ENCODE measurements at regions not wholly inside any gene's neighbourhood (a gene's known extent, or its start where the extent isn't known, plus 50 kb on each side); places are given as distances from the start of the nearest gene placed in this dataset.

DNA sequence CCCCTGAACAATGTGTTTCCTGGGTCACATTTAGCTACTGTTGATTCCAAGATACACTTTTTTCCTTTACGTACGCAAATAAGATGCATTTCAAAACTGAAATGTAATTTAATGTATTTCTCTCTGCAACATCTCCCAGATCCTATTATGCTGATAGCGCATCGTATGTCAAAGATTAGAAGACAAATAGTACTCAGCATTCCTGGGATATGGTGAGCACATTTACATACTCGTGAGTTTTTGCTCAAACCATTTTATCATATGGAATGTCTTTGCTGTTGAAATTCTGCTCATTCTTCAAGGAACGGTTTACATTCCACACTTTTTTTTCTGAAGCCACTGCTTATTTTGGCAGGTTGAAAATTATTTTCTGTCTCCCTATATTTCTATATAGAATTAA, 221.4 kb downstream of the OXSM start:
- no peak for TF ChIP-seq ZFP3 (CRISPR knock-in tag; IDR thresholded peaks at IDR 0.05)
- no peak for TF ChIP-seq CSRNP3 (CRISPR knock-in tag; IDR thresholded peaks at IDR 0.05)
- TF ChIP-seq SNAI2 (CRISPR knock-in tag; IDR thresholded peaks at IDR 0.05) = no peak
- TF ChIP-seq, protein P1, sequence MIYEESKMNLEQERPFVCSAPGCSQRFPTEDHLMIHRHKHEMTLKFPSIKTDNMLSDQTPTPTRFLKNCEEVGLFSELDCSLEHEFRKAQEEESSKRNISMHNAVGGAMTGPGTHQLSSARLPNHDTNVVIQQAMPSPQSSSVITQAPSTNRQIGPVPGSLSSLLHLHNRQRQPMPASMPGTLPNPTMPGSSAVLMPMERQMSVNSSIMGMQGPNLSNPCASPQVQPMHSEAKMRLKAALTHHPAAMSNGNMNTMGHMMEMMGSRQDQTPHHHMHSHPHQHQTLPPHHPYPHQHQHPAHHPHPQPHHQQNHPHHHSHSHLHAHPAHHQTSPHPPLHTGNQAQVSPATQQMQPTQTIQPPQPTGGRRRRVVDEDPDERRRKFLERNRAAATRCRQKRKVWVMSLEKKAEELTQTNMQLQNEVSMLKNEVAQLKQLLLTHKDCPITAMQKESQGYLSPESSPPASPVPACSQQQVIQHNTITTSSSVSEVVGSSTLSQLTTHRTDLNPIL (CRISPR knock-in tag; IDR thresholded peaks at IDR 0.05; ENCODE audit: low read depth) = no peak
- no peak for TF ChIP-seq ISL1 (CRISPR knock-in tag; IDR thresholded peaks at IDR 0.05)
- TF ChIP-seq ESRRG (CRISPR knock-in tag; IDR thresholded peaks at IDR 0.05) = no peak
- TF ChIP-seq PATZ1 (CRISPR knock-in tag; IDR thresholded peaks at IDR 0.05; ENCODE audit: borderline replicate concordance) = no peak
- no peak for TF ChIP-seq ZC3H10 (CRISPR knock-in tag; IDR thresholded peaks at IDR 0.05)
- TF ChIP-seq GLIS3 (CRISPR knock-in tag; IDR thresholded peaks at IDR 0.05) = no peak
- no peak for TF ChIP-seq ZNF565 (CRISPR knock-in tag; conservative IDR thresholded peaks at IDR 0.05; ENCODE audit: low read depth)
- TF ChIP-seq, protein P2, sequence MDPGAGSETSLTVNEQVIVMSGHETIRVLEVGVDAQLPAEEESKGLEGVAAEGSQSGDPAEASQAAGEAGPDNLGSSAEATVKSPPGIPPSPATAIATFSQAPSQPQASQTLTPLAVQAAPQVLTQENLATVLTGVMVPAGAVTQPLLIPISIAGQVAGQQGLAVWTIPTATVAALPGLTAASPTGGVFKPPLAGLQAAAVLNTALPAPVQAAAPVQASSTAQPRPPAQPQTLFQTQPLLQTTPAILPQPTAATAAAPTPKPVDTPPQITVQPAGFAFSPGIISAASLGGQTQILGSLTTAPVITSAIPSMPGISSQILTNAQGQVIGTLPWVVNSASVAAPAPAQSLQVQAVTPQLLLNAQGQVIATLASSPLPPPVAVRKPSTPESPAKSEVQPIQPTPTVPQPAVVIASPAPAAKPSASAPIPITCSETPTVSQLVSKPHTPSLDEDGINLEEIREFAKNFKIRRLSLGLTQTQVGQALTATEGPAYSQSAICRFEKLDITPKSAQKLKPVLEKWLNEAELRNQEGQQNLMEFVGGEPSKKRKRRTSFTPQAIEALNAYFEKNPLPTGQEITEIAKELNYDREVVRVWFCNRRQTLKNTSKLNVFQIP (CRISPR knock-in tag; IDR thresholded peaks at IDR 0.05; ENCODE audit: borderline replicate concordance, low read depth) = no peak
- no peak for TF ChIP-seq TOX (CRISPR knock-in tag; IDR thresholded peaks at IDR 0.05; ENCODE audit: borderline replicate concordance)
- TF ChIP-seq CSDC2 (CRISPR knock-in tag; IDR thresholded peaks at IDR 0.05) = no peak
- TF ChIP-seq RARB (CRISPR knock-in tag; IDR thresholded peaks at IDR 0.05) = no peak
- ATAC-seq = no peak

GRCh38 chr3:26012241-26012745, 222.4 kb downstream of the OXSM start:
- TF ChIP-seq, protein P2 (CRISPR knock-in tag; IDR thresholded peaks at IDR 0.05; ENCODE audit: borderline replicate concordance, low read depth) = no peak
- TF ChIP-seq ESRRG (CRISPR knock-in tag; IDR thresholded peaks at IDR 0.05) (no peak), ZC3H10 (CRISPR knock-in tag; IDR thresholded peaks at IDR 0.05) (no peak), ZNF70 (CRISPR knock-in tag; IDR thresholded peaks at IDR 0.05) (no peak), CSRNP3 (CRISPR knock-in tag; IDR thresholded peaks at IDR 0.05) (no peak), RARB (CRISPR knock-in tag; IDR thresholded peaks at IDR 0.05) (no peak), ARNTL (CRISPR knock-in tag; IDR thresholded peaks at IDR 0.05; ENCODE audit: borderline replicate concordance, low read depth) (no peak), ZFP30 (CRISPR knock-in tag; IDR thresholded peaks at IDR 0.05) (no peak)
- TF ChIP-seq, protein P1 (CRISPR knock-in tag; IDR thresholded peaks at IDR 0.05; ENCODE audit: low read depth) = no peak
- no peak for ATAC-seq

GRCh38 chr3:26015752-26016151, 225.9 kb downstream of the OXSM start:
- no peak for ATAC-seq
- TF ChIP-seq GLIS3 (CRISPR knock-in tag; IDR thresholded peaks at IDR 0.05) (no peak), ZFP3 (CRISPR knock-in tag; IDR thresholded peaks at IDR 0.05) (no peak), ESRRG (CRISPR knock-in tag; IDR thresholded peaks at IDR 0.05) (no peak), ZNF8 (CRISPR knock-in tag; IDR thresholded peaks at IDR 0.05) (no peak), PATZ1 (CRISPR knock-in tag; IDR thresholded peaks at IDR 0.05; ENCODE audit: borderline replicate concordance) (no peak), ISL1 (CRISPR knock-in tag; IDR thresholded peaks at IDR 0.05) (no peak), SNAI2 (CRISPR knock-in tag; IDR thresholded peaks at IDR 0.05) (no peak), ZNF70 (CRISPR knock-in tag; IDR thresholded peaks at IDR 0.05) (no peak), ZFP30 (CRISPR knock-in tag; IDR thresholded peaks at IDR 0.05) (no peak), OSR1 (CRISPR knock-in tag; IDR thresholded peaks at IDR 0.05) (no peak), CSDC2 (CRISPR knock-in tag; IDR thresholded peaks at IDR 0.05) (no peak), ZC3H10 (CRISPR knock-in tag; IDR thresholded peaks at IDR 0.05) (no peak)
- TF ChIP-seq, protein P1 (CRISPR knock-in tag; IDR thresholded peaks at IDR 0.05; ENCODE audit: low read depth) = no peak

Data from SK-N-SH treated with all-trans-retinoic acid at 6 μM for 48 hours (cell line).